ENCODE measurements at regions not wholly inside any gene's neighbourhood (a gene's known extent, or its start where the extent isn't known, plus 50 kb on each side); places are given as distances from the start of the nearest gene placed in this dataset.

DNA sequence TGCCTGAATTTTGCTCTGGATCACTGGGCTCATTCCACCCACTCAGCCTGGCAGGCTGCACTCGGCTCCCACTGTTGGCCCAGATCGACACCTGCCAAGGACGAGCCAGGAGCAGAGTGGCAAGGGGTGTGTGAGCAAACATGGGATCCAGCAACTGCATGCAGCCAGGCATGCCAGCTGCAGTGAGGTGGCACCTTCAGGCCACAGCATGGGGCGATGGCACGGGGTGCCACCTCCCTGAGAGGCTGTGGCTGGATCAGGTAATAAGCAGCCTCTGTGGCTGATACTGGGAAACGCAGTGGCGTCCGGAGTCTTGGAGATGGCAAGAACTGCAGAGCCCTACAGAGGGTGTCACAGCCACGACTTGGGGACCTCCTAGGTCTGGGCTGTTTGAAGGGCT is 244.5 kb upstream of the FSTL5 start:
- ATAC-seq = no peak
- no peak overlapping the region for H3K4me3 Mint-ChIP-seq
- no peak overlapping the region for H3K27ac Mint-ChIP-seq
- no peaks in the 10 kb centered on the region for H3K27me3 Mint-ChIP-seq
- CTCF ChIA-PET = no interaction called here
- H3K9me3 Mint-ChIP-seq (ENCODE audit: low read depth) = peaks cover 3% of the 10 kb centered on the region
- H3K36me3 Mint-ChIP-seq = no peaks in the 10 kb centered on the region
- H3K4me1 Mint-ChIP-seq = no peaks in the 10 kb centered on the region
- DNase-seq = no peak

DNA sequence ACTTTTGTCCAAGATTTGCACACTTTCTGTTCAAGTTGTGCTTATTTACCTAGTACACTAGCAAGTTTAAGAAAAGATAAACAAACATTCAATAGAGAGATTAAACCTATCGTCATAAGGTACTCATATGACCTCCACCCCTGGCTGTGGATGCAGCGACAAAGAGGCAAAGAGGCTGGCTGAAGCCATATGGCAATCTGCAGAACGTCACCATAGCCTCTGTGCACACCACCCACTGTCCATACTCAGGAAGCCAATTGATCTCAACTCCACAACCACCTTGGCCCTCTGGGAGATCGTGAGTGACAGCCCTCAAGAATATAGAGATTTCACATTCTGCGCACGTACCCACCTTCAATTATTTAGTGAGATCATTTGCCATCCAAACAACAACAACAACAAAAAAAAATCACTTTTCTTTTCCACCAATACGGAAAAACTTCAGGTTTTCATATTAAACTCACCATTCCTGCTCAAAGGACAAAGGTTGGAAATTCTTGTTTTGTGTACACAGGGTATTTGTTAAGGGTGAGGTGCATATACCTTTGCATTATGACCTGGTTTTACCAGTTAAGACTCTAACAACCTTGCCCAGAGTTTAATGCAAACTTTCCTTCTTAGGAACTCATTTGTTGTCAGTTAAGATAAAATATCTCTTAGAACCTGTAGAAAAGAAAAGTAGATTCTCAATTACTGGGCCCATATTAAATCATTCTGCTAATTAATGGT is 243.0 kb upstream of the FSTL5 start:
- CTCF ChIA-PET = no interaction called here
- Mint-ChIP-seq H3K9me3 (ENCODE audit: low read depth) (no peaks in the 10 kb centered on the region), H3K4me1 (no peaks in the 10 kb centered on the region), H3K4me3 (no peak overlapping the region), H3K27ac (no peak overlapping the region), H3K36me3 (no peaks in the 10 kb centered on the region), H3K27me3 (no peaks in the 10 kb centered on the region)
- ATAC-seq (no peak), DNase-seq (no peak)

DNA sequence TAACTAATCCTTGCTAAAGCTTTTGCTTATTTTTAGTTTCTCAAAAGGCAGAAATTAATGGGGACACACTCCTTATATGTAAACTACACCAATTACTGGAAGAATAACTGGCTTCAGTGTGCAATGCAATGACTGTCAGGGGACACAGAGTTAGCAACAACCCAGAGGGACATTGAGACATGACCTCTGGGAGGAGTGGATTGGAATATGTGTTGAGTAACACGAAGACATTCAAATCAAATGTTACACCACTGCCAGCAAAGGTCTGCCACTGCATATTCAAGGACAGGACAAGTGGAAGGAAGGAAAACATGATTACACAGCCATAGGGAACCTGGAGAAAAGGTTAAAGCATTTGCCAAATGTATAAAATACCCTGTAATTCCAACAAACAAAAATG is 240.1 kb upstream of the FSTL5 start:
- H3K27ac Mint-ChIP-seq = no peak overlapping the region
- no peaks in the 10 kb centered on the region for H3K4me1 Mint-ChIP-seq
- H3K36me3 Mint-ChIP-seq = no peaks in the 10 kb centered on the region
- ATAC-seq (no peak), DNase-seq (no peak)
- CTCF ChIA-PET = no interaction called here
- H3K9me3 Mint-ChIP-seq (ENCODE audit: low read depth) = peaks cover 2% of the 10 kb centered on the region
- H3K4me3 Mint-ChIP-seq = no peak overlapping the region
- H3K27me3 Mint-ChIP-seq = no peaks in the 10 kb centered on the region

DNA sequence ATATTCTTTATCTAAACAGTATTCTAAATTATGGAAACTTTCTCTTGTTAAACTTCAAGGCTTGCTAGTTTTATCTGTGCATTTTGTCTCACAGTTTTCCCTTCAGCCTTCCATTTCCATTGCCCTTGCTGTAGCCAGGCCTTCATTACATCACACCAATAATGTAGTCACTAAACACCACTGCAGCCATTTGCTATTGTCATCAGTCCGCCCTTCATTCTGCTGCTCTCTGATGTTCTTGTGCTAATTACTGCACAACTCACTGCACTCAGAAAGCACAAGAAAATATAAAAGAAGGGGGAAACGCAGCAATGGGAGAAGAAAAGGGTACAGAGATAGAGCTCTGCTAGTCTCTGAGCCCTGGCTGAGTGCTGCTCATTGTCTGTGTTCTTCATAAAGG is 239.6 kb upstream of the FSTL5 start:
- Mint-ChIP-seq H3K4me1 (no peaks in the 10 kb centered on the region), H3K4me3 (no peak overlapping the region), H3K36me3 (no peaks in the 10 kb centered on the region), H3K27me3 (no peaks in the 10 kb centered on the region), H3K9me3 (ENCODE audit: low read depth) (peaks cover 2% of the 10 kb centered on the region), H3K27ac (no peak overlapping the region)
- ATAC-seq = no peak
- CTCF ChIA-PET = no interaction called here
- DNase-seq = no peak

DNA sequence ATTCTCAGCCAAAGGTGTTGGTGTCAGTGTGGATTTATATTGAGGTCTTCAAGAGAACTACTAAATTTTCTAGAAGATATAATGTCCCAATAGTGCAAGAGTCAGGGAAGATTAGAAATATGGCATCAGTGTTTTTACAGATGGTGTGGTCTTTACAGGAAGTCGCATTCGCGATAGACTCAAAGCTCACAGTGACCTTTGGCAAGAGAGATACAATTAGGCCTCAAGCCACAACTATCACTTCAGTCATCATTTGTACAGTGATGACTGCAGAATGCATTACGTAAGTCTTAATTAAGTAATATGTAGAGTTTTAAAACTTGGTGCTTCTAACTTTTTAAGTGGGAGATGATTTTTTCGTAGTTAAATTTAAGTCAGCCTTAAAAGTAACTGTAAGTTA is 237.2 kb upstream of the FSTL5 start:
- DNase-seq = no peak
- Mint-ChIP-seq H3K9me3 (ENCODE audit: low read depth) (peaks cover 6% of the 10 kb centered on the region), H3K36me3 (no peaks in the 10 kb centered on the region), H3K27ac (no peak overlapping the region), H3K27me3 (no peaks in the 10 kb centered on the region), H3K4me3 (no peak overlapping the region), H3K4me1 (no peaks in the 10 kb centered on the region)
- ATAC-seq = no peak
- CTCF ChIA-PET = no interaction called here

DNA sequence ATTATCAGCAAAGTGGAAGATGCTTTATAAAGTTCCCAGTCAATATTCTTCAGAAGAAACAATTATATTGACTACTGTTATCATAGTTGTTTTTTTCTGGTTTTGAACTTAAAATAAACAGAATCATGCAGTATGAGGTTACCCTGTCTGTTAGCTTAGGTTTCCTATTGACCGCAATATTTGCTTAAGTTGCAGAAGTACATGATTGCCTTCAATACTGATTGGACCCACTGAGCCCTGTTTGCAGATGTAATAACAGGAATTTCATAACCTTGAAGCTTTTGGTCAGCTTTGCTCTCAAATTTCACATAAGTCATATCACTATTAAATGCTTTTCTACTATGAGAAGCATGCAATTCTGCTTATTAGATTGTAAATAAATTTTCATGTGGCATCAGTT is 229.1 kb upstream of the FSTL5 start:
- H3K9me3 Mint-ChIP-seq (ENCODE audit: low read depth) = peaks cover 5% of the 10 kb centered on the region
- no peak for DNase-seq
- H3K27ac Mint-ChIP-seq = no peak overlapping the region
- no peaks in the 10 kb centered on the region for H3K27me3 Mint-ChIP-seq
- H3K4me3 Mint-ChIP-seq = no peak overlapping the region
- no peaks in the 10 kb centered on the region for H3K4me1 Mint-ChIP-seq
- CTCF ChIA-PET = no interaction called here
- H3K36me3 Mint-ChIP-seq = no peaks in the 10 kb centered on the region
- no peak for ATAC-seq

DNA sequence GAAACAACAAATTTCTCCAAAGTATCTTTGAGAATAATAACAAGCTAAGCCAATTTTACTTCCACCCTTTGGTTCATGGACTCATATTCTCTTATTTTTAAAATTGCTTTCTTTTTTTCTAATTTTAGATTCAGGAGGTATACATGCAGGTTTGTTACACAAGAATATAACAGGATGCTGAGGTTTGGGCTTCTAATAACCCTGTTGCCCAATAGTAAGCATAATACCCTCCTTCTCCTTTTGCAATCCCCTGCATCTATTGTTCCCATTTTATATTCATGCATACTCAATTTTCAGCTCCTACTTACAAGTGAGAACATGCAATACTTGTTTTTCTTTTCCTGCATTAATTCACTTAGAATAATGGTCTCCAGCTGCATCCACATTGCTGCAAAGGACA is 202.3 kb upstream of the FSTL5 start:
- no peaks in the 10 kb centered on the region for H3K36me3 Mint-ChIP-seq
- CTCF ChIA-PET = no interaction called here
- H3K27me3 Mint-ChIP-seq = no peaks in the 10 kb centered on the region
- no peaks in the 10 kb centered on the region for H3K4me1 Mint-ChIP-seq
- no peak overlapping the region for H3K27ac Mint-ChIP-seq
- ATAC-seq (no peak), DNase-seq (no peak)
- H3K4me3 Mint-ChIP-seq = no peak overlapping the region
- H3K9me3 Mint-ChIP-seq (ENCODE audit: low read depth) = no peaks in the 10 kb centered on the region

DNA sequence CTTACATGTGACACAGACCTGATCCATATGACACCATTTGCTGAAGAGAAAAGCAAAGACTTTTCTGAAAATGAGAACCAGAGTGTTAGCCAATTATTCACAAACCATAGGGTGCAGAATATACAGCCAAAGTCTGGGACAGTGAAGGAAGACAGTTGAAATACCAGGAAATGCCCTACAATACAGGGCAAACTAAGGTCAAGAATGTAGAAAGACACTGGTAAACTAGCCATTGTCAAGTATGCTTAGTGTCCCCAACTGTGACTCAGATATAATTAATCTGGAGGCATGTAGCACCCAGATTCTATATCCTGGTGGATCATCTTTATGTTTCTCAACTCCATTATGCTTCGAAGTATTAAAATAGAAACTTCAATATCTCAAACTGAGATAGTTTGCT is 200.9 kb upstream of the FSTL5 start:
- no peaks in the 10 kb centered on the region for H3K9me3 Mint-ChIP-seq (ENCODE audit: low read depth)
- no peak overlapping the region for H3K27ac Mint-ChIP-seq
- DNase-seq (no peak), ATAC-seq (no peak)
- no peaks in the 10 kb centered on the region for H3K36me3 Mint-ChIP-seq
- H3K4me3 Mint-ChIP-seq = no peak overlapping the region
- CTCF ChIA-PET = no interaction called here
- no peaks in the 10 kb centered on the region for H3K4me1 Mint-ChIP-seq
- H3K27me3 Mint-ChIP-seq = no peaks in the 10 kb centered on the region

DNA sequence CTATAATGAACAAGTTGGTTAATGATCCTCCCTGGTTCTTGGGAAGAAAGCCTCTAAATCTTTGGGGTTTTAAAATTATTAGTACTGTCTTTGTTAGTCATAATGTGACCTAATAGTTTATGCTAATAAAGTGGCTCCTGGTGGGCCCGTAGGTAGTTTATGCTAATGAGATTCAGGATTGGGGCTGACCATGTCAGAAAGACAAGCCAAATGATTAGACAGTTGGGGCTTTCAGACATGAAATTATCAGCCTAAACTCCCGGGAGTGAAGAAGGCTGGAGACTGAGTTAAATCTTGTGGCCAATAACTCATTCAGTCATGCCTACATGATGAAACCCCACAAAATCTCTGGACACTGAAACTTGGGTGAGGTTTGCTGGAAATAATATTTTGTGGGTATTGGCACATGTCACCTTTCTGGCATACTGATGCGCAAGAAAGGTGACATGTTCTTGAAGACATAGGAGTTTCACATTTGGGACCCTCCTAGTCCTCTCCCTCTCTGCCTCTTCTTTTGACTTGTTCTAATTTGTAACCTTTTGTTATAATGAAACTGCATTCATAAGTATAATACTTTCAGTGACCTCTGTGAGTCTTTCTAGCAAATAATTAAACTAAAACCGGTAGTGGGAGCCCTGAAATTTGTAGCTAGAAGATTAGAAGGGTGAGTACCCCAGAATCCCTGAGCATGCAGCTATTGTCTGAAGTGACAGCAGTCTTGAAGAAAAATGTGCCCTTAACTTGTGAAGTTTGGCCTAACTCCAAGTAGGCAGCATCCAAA is 196.8 kb upstream of the FSTL5 start:
- no peak overlapping the region for H3K4me3 Mint-ChIP-seq
- H3K36me3 Mint-ChIP-seq = no peaks in the 10 kb centered on the region
- no peaks in the 10 kb centered on the region for H3K27me3 Mint-ChIP-seq
- CTCF ChIA-PET = no interaction called here
- H3K27ac Mint-ChIP-seq = no peak overlapping the region
- ATAC-seq = no peak
- no peaks in the 10 kb centered on the region for H3K9me3 Mint-ChIP-seq (ENCODE audit: low read depth)
- no peak for DNase-seq
- no peaks in the 10 kb centered on the region for H3K4me1 Mint-ChIP-seq

DNA sequence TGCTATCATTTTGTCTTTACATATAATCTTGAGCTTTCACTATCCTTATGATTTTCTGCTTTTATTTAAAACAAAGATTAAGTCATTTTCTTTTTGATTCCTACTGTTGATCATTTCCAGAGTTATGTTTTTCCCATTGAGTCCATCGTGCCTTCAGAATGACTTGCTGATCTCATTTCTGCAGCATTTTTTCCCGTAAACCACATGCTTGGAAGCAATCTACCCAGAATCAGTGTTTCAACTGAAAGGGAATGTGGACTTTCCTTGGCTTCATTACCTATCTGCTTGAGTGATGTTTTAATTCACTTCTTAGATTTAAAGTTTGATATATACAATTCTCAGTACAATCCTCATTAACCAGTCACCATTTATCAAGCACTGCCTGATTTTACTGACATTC is 192.4 kb upstream of the FSTL5 start:
- Mint-ChIP-seq H3K4me1 (no peaks in the 10 kb centered on the region), H3K4me3 (no peak overlapping the region), H3K27ac (no peak overlapping the region), H3K27me3 (no peaks in the 10 kb centered on the region), H3K36me3 (no peaks in the 10 kb centered on the region), H3K9me3 (ENCODE audit: low read depth) (peaks cover 2% of the 10 kb centered on the region)
- no peak for DNase-seq
- no peak for ATAC-seq
- CTCF ChIA-PET = no interaction called here

DNA sequence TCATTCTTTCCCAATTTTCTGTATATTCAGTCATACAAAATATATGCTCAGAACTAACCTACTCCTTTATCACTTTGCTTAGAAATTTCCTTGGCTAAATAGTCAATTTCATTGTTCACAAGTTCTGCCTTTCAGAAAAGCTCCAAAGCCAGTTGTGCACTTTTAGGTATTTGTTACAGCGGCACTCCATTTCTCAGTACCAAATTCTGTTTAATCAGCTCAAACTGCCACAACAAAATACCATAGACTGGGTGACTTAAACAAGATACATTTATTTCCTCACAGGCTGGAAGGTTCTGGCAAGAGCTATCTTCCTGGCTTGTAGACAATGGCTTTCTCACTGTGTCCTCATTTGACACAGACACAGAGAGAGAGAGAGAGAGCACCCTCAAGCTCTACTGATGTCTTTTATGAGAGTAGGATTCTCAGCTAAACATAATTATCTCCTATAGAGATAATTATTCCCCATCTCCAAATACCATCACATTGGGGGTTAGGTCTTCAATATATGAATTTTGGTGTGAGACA is 188.8 kb upstream of the FSTL5 start:
- no peak for DNase-seq
- no peaks in the 10 kb centered on the region for H3K27me3 Mint-ChIP-seq
- CTCF ChIA-PET = no interaction called here
- H3K9me3 Mint-ChIP-seq (ENCODE audit: low read depth) = peaks cover 2% of the 10 kb centered on the region
- no peak overlapping the region for H3K4me3 Mint-ChIP-seq
- no peak overlapping the region for H3K27ac Mint-ChIP-seq
- H3K4me1 Mint-ChIP-seq = no peaks in the 10 kb centered on the region
- H3K36me3 Mint-ChIP-seq = no peaks in the 10 kb centered on the region
- ATAC-seq = no peak

DNA sequence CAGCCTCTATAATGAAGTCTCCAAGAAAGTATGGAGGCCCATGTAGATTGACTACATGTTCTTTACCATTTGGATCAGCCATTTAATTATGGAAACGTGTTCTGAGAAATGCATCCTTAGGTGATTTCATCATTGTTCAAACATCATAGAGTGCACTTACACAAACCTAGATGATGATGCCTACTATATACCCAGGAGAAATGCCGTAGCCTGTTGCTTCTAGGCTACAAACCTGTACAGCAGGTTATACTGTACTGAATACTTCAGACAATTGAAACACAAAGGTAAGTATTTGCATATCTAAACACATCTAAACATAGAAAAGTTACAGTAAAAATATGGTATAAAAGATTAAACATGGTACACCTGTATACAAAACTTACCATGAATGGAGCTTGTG is 186.5 kb upstream of the FSTL5 start:
- no peak for DNase-seq
- no peak overlapping the region for H3K27ac Mint-ChIP-seq
- H3K4me1 Mint-ChIP-seq = no peaks in the 10 kb centered on the region
- no peak overlapping the region for H3K4me3 Mint-ChIP-seq
- CTCF ChIA-PET = no interaction called here
- no peaks in the 10 kb centered on the region for H3K27me3 Mint-ChIP-seq
- ATAC-seq = no peak
- no peaks in the 10 kb centered on the region for H3K36me3 Mint-ChIP-seq
- peaks cover 2% of the 10 kb centered on the region for H3K9me3 Mint-ChIP-seq (ENCODE audit: low read depth)

DNA sequence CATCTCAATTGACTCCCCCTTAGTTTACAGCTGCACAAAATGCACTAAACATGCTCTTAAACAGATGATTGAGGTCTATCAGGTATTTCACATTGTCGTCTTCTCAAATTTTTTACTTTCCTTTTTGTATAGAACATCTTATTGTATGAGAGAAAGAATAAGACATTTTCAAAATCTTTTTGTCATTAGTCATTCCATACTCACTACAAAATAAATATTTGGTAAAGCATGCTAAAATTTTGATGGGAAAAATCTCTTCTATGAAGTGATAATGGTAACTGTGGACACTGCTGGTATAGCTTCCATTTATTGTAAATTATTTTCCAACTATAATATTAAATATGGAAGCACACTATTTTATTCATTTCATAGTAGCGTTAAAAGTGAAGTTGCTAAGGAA is 185.6 kb upstream of the FSTL5 start:
- Mint-ChIP-seq H3K4me3 (no peak overlapping the region), H3K27me3 (no peaks in the 10 kb centered on the region), H3K4me1 (no peaks in the 10 kb centered on the region), H3K9me3 (ENCODE audit: low read depth) (peaks cover 2% of the 10 kb centered on the region), H3K36me3 (no peaks in the 10 kb centered on the region), H3K27ac (no peak overlapping the region)
- ATAC-seq (no peak), DNase-seq (no peak)
- CTCF ChIA-PET = no interaction called here

DNA sequence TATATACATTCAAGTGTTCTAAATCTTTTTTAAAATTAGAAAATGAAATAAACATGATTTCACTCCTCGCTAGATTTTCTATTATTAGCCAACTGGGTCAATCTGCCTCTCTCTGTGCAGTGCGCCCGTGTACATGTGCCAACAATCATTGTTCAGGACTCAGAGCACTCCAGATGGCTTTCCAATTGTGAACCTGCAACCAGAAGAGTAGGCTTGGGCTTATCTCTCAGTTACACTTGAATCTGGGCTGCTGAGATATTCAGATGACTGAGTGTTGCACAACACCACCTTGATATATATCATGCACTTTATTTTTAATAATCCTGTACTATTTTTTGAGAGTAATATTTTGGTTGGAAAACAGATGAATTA is 184.0 kb upstream of the FSTL5 start:
- no peaks in the 10 kb centered on the region for H3K4me1 Mint-ChIP-seq
- no peak for ATAC-seq
- no peak overlapping the region for H3K4me3 Mint-ChIP-seq
- no peak overlapping the region for H3K27ac Mint-ChIP-seq
- H3K36me3 Mint-ChIP-seq = no peaks in the 10 kb centered on the region
- H3K27me3 Mint-ChIP-seq = no peaks in the 10 kb centered on the region
- DNase-seq = no peak
- CTCF ChIA-PET = no interaction called here
- peaks cover 5% of the 10 kb centered on the region for H3K9me3 Mint-ChIP-seq (ENCODE audit: low read depth)
